ENCODE measurements at regions not wholly inside any gene's neighbourhood (a gene's known extent, or its start where the extent isn't known, plus 50 kb on each side); places are given as distances from the start of the nearest gene placed in this dataset.

- no peak overlapping the region for H3K4me3 ChIP-seq (ENCODE audit: low read length in 2 of 2)
- no peak overlapping the region for H2BK120ac ChIP-seq (ENCODE audit: low read depth, low read length)
- no peak overlapping the region for H2BK5ac ChIP-seq (ENCODE audit: low read length)
- no peak overlapping the region for H3K18ac ChIP-seq (ENCODE audit: low read length)
- H3K27me3 ChIP-seq (ENCODE audit: control insufficient read depth in 3 of 3, insufficient read depth in 3 of 3, low read depth in 1 of 3, low read length in 3 of 3), result no peaks in the 10 kb centered on the region
- no peak overlapping the region for H4K8ac ChIP-seq (ENCODE audit: low read depth, low read length)
- H3K4me2 ChIP-seq (ENCODE audit: insufficient read depth, low read length, poor library complexity, severe bottlenecking), result no peak overlapping the region
- no peaks in the 10 kb centered on the region for H3K4me1 ChIP-seq (ENCODE audit: control insufficient read depth in 2 of 2, insufficient read depth in 1 of 2, low read depth in 1 of 2, low read length in 2 of 2)
- H2BK12ac ChIP-seq (ENCODE audit: low read length), result no peak overlapping the region
- H3K4ac ChIP-seq (ENCODE audit: low read length), result no peak overlapping the region
- H3K79me1 ChIP-seq (ENCODE audit: low read depth, low read length), result no peaks in the 10 kb centered on the region
- H4K91ac ChIP-seq (ENCODE audit: low read depth, low read length, poor library complexity), result no peak overlapping the region
- H3K14ac ChIP-seq (ENCODE audit: low read length), result no peak overlapping the region
- no peak overlapping the region for H2AK5ac ChIP-seq (ENCODE audit: low read depth, low read length)
- H3K23ac ChIP-seq (ENCODE audit: low read depth, low read length, poor library complexity), result no peak overlapping the region
- WGBS, 2 donors (ENCODE audit: extremely low coverage in 2 of 2, insufficient read length in 2 of 2, insufficient replicate concordance in 1 of 2), result no CpG with 5 or more reads among the region's 2 CpGs
- H3K27ac ChIP-seq (replicated peaks; ENCODE audit: low read length), result no peak overlapping the region
- H3K36me3 ChIP-seq (replicated peaks in 1 of 2; ENCODE audit: control insufficient read depth in 2 of 2, insufficient read depth in 2 of 2, low read length in 2 of 2), result peaks cover 0 to 61% of the 10 kb centered on the region in 2 donors
- no peaks in the 10 kb centered on the region for H3K9me3 ChIP-seq (replicated peaks in 1 of 2; ENCODE audit: control insufficient read depth in 2 of 2, insufficient read depth in 1 of 2, low read depth in 1 of 2, low read length in 2 of 2)
- no peak overlapping the region for H2BK15ac ChIP-seq (ENCODE audit: low read length)
- H3K9ac ChIP-seq (ENCODE audit: low read depth, low read length, poor library complexity), result no peak overlapping the region
- H2AFZ ChIP-seq (ENCODE audit: low read length), result no peak overlapping the region
- DNase-seq (ENCODE audit: low spot score), result no peak
Measured at GRCh38 chr4:122285285-122285684, 93.5 kb upstream of the ADAD1 start.

GRCh38 chr4:122293374-122294365 lies 85.1 kb upstream of the ADAD1 start:
- Histone ChIP-seq H3K4ac (ENCODE audit: low read length) (no peak overlapping the region), H2AK5ac (ENCODE audit: low read depth, low read length) (no peak overlapping the region), H3K14ac (ENCODE audit: low read length) (no peak overlapping the region), H3K36me3 (replicated peaks in 1 of 2; ENCODE audit: control insufficient read depth in 2 of 2, insufficient read depth in 2 of 2, low read length in 2 of 2) (peaks cover 4 to 51% of the 10 kb centered on the region in 2 donors), H3K4me1 (ENCODE audit: control insufficient read depth in 2 of 2, insufficient read depth in 1 of 2, low read depth in 1 of 2, low read length in 2 of 2) (no peaks in the 10 kb centered on the region), H3K27me3 (ENCODE audit: control insufficient read depth in 3 of 3, insufficient read depth in 3 of 3, low read depth in 1 of 3, low read length in 3 of 3) (no peaks in the 10 kb centered on the region), H2BK120ac (ENCODE audit: low read depth, low read length) (no peak overlapping the region), H4K91ac (ENCODE audit: low read depth, low read length, poor library complexity) (no peak overlapping the region), H4K8ac (ENCODE audit: low read depth, low read length) (no peak overlapping the region), H3K27ac (replicated peaks; ENCODE audit: low read length) (no peak overlapping the region), H3K79me1 (ENCODE audit: low read depth, low read length) (no peaks in the 10 kb centered on the region), H2BK5ac (ENCODE audit: low read length) (no peak overlapping the region), H2BK15ac (ENCODE audit: low read length) (no peak overlapping the region), H2AFZ (ENCODE audit: low read length) (no peak overlapping the region), H3K4me3 (ENCODE audit: low read length in 2 of 2) (no peak overlapping the region), H3K18ac (ENCODE audit: low read length) (no peak overlapping the region), H3K9me3 (replicated peaks in 1 of 2; ENCODE audit: control insufficient read depth in 2 of 2, insufficient read depth in 1 of 2, low read depth in 1 of 2, low read length in 2 of 2) (peaks cover 0 to 5% of the 10 kb centered on the region in 2 donors), H3K4me2 (ENCODE audit: insufficient read depth, low read length, poor library complexity, severe bottlenecking) (no peak overlapping the region), H3K9ac (ENCODE audit: low read depth, low read length, poor library complexity) (no peak overlapping the region), H3K23ac (ENCODE audit: low read depth, low read length, poor library complexity) (no peak overlapping the region), H2BK12ac (ENCODE audit: low read length) (no peak overlapping the region)
- DNase-seq (ENCODE audit: low spot score), result no peak
- WGBS, 2 donors (ENCODE audit: extremely low coverage in 2 of 2, insufficient read length in 2 of 2, insufficient replicate concordance in 1 of 2), result no CpG with 5 or more reads among the region's 12 CpGs

- peaks cover 0 to 5% of the 10 kb centered on the region in 2 donors for H3K9me3 ChIP-seq (replicated peaks in 1 of 2; ENCODE audit: control insufficient read depth in 2 of 2, insufficient read depth in 1 of 2, low read depth in 1 of 2, low read length in 2 of 2)
- H3K4ac ChIP-seq (ENCODE audit: low read length), result no peak overlapping the region
- no peaks in the 10 kb centered on the region for H3K79me1 ChIP-seq (ENCODE audit: low read depth, low read length)
- H2AK5ac ChIP-seq (ENCODE audit: low read depth, low read length), result no peak overlapping the region
- no peak for DNase-seq (ENCODE audit: low spot score)
- H3K23ac ChIP-seq (ENCODE audit: low read depth, low read length, poor library complexity), result no peak overlapping the region
- H4K8ac ChIP-seq (ENCODE audit: low read depth, low read length), result no peak overlapping the region
- H2BK12ac ChIP-seq (ENCODE audit: low read length), result no peak overlapping the region
- H3K18ac ChIP-seq (ENCODE audit: low read length), result no peak overlapping the region
- no peak overlapping the region for H3K14ac ChIP-seq (ENCODE audit: low read length)
- H2BK5ac ChIP-seq (ENCODE audit: low read length), result no peak overlapping the region
- no peak overlapping the region for H4K91ac ChIP-seq (ENCODE audit: low read depth, low read length, poor library complexity)
- no peak overlapping the region for H3K9ac ChIP-seq (ENCODE audit: low read depth, low read length, poor library complexity)
- no peaks in the 10 kb centered on the region for H3K4me1 ChIP-seq (ENCODE audit: control insufficient read depth in 2 of 2, insufficient read depth in 1 of 2, low read depth in 1 of 2, low read length in 2 of 2)
- H3K27me3 ChIP-seq (ENCODE audit: control insufficient read depth in 3 of 3, insufficient read depth in 3 of 3, low read depth in 1 of 3, low read length in 3 of 3), result no peaks in the 10 kb centered on the region
- H2BK120ac ChIP-seq (ENCODE audit: low read depth, low read length), result no peak overlapping the region
- no CpG with 5 or more reads among the region's 1 CpG for WGBS, 2 donors (ENCODE audit: extremely low coverage in 2 of 2, insufficient read length in 2 of 2, insufficient replicate concordance in 1 of 2)
- H3K36me3 ChIP-seq (replicated peaks in 1 of 2; ENCODE audit: control insufficient read depth in 2 of 2, insufficient read depth in 2 of 2, low read length in 2 of 2), result peaks cover 4 to 39% of the 10 kb centered on the region in 2 donors
- no peak overlapping the region for H3K27ac ChIP-seq (replicated peaks; ENCODE audit: low read length)
- no peak overlapping the region for H3K4me2 ChIP-seq (ENCODE audit: insufficient read depth, low read length, poor library complexity, severe bottlenecking)
- H2AFZ ChIP-seq (ENCODE audit: low read length), result no peak overlapping the region
- no peak overlapping the region for H3K4me3 ChIP-seq (ENCODE audit: low read length in 2 of 2)
- no peak overlapping the region for H2BK15ac ChIP-seq (ENCODE audit: low read length)
Measured at GRCh38 chr4:122297694-122298093, 81.1 kb upstream of the ADAD1 start.

- H3K4me3 ChIP-seq (ENCODE audit: low read length in 2 of 2), result no peak overlapping the region
- no peak overlapping the region for H3K4me2 ChIP-seq (ENCODE audit: insufficient read depth, low read length, poor library complexity, severe bottlenecking)
- no peak overlapping the region for H2AFZ ChIP-seq (ENCODE audit: low read length)
- H2BK12ac ChIP-seq (ENCODE audit: low read length), result no peak overlapping the region
- H3K79me1 ChIP-seq (ENCODE audit: low read depth, low read length), result no peaks in the 10 kb centered on the region
- H2BK15ac ChIP-seq (ENCODE audit: low read length), result no peak overlapping the region
- H3K27ac ChIP-seq (replicated peaks; ENCODE audit: low read length), result no peak overlapping the region
- DNase-seq (ENCODE audit: low spot score), result no peak
- H3K27me3 ChIP-seq (ENCODE audit: control insufficient read depth in 3 of 3, insufficient read depth in 3 of 3, low read depth in 1 of 3, low read length in 3 of 3), result no peaks in the 10 kb centered on the region
- H2BK5ac ChIP-seq (ENCODE audit: low read length), result no peak overlapping the region
- no peak overlapping the region for H3K4ac ChIP-seq (ENCODE audit: low read length)
- no peak overlapping the region for H3K14ac ChIP-seq (ENCODE audit: low read length)
- no peak overlapping the region for H2BK120ac ChIP-seq (ENCODE audit: low read depth, low read length)
- no peaks in the 10 kb centered on the region for H3K4me1 ChIP-seq (ENCODE audit: control insufficient read depth in 2 of 2, insufficient read depth in 1 of 2, low read depth in 1 of 2, low read length in 2 of 2)
- H4K91ac ChIP-seq (ENCODE audit: low read depth, low read length, poor library complexity), result no peak overlapping the region
- H3K36me3 ChIP-seq (replicated peaks in 1 of 2; ENCODE audit: control insufficient read depth in 2 of 2, insufficient read depth in 2 of 2, low read length in 2 of 2), result peaks cover 2 to 32% of the 10 kb centered on the region in 2 donors
- no peak overlapping the region for H3K9ac ChIP-seq (ENCODE audit: low read depth, low read length, poor library complexity)
- no peaks in the 10 kb centered on the region for H3K9me3 ChIP-seq (replicated peaks in 1 of 2; ENCODE audit: control insufficient read depth in 2 of 2, insufficient read depth in 1 of 2, low read depth in 1 of 2, low read length in 2 of 2)
- no peak overlapping the region for H3K23ac ChIP-seq (ENCODE audit: low read depth, low read length, poor library complexity)
- H2AK5ac ChIP-seq (ENCODE audit: low read depth, low read length), result no peak overlapping the region
- H4K8ac ChIP-seq (ENCODE audit: low read depth, low read length), result no peak overlapping the region
- no peak overlapping the region for H3K18ac ChIP-seq (ENCODE audit: low read length)
Measured at GRCh38 chr4:122300776-122301175, 78.0 kb upstream of the ADAD1 start.

Measured in neuronal stem cell (in vitro differentiated cells).